ENCODE measurements at regions not wholly inside any gene's neighbourhood (a gene's known extent, or its start where the extent isn't known, plus 50 kb on each side); places are given as distances from the start of the nearest gene placed in this dataset.
"Not testable (repeated sequence)": the region's sequence is repeated elsewhere in the genome, so short reads cannot be mapped to it uniquely, and the experiment has no call there.

DNA sequence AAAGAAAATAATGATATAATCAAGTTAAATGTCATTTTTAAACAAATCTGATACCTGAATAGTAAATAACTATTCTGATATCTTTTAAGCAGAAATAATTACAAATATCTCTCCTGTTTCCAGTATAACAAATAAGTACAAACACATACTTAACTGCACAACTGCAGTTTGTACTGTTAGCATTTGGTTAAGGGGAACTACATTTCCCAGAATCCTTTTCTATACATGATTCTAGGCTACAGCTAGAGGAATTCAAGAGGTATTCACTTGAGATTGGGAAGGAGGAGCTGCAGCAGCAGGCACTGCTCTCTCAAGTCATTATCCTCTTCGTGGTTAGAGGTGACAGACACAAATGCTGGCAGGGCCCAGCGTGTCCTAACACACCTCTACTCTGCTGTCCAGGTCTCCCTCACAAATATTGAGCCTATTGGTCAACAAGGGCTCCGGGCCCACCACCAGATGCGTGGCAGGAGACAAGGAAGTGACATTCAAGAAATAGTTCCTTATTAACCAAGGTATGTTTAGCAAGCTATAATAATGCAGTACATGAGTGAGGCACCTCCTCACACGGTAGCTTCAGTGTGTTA, 255.1 kb upstream of the MKLN1 start:
- DNase-seq (ENCODE audit: low spot score) = no peak

GRCh38 chr7:131074043-131074442, 253.6 kb upstream of the MKLN1 start:
- no peak for DNase-seq (ENCODE audit: low spot score)

GRCh38 chr7:131074585-131074984, 253.1 kb upstream of the MKLN1 start:
- no peak for DNase-seq (ENCODE audit: low spot score)

GRCh38 chr7:131075406-131075805, 252.3 kb upstream of the MKLN1 start:
- no peak for DNase-seq (ENCODE audit: low spot score)

GRCh38 chr7:131076032-131076431, 251.6 kb upstream of the MKLN1 start:
- DNase-seq (ENCODE audit: low spot score) = no peak

DNA sequence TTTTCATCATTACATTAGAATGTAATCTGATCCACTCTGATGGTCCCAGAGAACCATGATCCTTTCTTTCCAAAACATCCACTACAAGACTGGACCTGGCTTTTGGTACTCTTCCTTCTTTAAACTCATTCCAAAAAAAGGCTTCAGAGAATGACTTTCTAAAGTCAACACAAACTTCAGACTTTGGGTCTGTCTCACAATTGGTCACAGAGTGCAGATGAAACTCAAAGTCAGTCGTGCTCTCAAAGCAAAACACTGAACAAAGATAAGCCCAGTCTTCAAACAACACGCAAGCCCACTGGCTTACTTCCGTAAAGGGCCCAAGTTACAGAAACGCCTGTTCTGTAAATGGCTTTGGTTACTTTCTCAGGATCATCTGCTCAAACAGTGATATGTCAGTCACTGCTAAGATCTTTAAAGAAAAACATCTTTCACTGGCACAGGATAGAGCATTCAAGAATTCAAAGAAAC, 250.9 kb upstream of the MKLN1 start:
- no peak for DNase-seq (ENCODE audit: low spot score)

- DNase-seq (ENCODE audit: low spot score) = no peak
Observed at GRCh38 chr7:131077735-131078134, 249.9 kb upstream of the MKLN1 start.

- no peak for DNase-seq (ENCODE audit: low spot score)
Observed at GRCh38 chr7:131080754-131081153, 246.9 kb upstream of the MKLN1 start.

DNA sequence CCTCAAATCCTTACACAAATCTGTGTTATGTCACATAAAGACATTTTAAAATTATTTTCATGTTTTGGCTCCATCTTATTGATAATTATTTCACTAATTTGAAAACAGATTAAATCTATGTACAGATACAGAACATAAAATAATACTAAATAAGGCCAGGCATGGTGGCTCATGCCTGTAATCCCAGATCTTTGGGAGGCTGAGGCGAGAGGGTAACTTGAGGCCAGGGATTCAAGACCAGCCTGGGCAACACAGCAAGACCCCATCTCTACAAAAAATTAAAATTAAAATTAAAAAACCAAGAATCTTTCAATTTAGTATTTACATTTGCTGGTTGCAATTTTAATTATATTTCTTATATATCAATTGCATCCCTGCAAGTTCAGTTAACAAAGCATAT, 246.4 kb upstream of the MKLN1 start:
- DNase-seq (ENCODE audit: low spot score) = no peak

DNA sequence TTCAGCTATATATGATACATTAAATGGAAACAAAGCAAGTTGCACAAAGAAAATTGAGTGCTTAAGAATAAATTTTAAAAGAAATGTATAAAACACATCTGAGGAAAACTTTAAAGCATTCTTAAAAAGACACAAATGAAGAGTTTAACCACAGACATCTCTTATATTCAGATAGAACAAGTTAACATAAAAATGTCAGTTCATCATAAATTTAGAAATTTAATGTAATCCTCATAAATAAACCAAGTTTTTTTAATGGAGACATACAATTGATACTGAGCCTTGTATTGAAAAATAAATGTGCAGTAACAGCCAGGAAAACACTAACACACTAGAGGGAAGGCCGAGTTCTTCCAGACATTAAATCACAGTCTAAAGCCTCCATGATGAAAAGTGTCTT, 243.9 kb upstream of the MKLN1 start:
- DNase-seq (ENCODE audit: low spot score) = no peak

DNA sequence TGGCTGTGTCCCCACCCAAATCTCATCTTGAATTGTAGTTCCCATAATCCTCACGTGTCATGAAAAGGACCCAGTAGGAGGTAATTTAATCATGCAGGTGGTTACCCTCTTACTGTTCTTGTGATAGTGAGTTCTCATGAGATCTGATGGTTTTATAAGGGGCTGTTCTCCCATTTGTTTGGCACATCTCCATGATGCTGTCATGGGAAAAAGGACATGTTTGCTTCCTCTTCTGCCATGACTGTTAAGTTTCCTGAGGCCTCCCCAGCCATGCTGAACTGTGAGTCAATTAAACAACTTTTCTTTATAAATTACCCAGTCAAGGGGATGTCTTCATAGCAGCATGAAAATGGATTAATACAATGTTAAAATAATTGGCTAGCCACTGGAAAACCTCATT, 243.3 kb upstream of the MKLN1 start:
- DNase-seq (ENCODE audit: low spot score) = not testable (repeated sequence)

GRCh38 chr7:131087756-131088658, 239.7 kb upstream of the MKLN1 start:
- DNase-seq (ENCODE audit: low spot score) = no peak

- no peak for DNase-seq (ENCODE audit: low spot score)
Observed at GRCh38 chr7:131090188-131090587, 237.5 kb upstream of the MKLN1 start.

- no peak for DNase-seq (ENCODE audit: low spot score)
Observed at GRCh38 chr7:131090886-131091692, 236.6 kb upstream of the MKLN1 start.

DNA sequence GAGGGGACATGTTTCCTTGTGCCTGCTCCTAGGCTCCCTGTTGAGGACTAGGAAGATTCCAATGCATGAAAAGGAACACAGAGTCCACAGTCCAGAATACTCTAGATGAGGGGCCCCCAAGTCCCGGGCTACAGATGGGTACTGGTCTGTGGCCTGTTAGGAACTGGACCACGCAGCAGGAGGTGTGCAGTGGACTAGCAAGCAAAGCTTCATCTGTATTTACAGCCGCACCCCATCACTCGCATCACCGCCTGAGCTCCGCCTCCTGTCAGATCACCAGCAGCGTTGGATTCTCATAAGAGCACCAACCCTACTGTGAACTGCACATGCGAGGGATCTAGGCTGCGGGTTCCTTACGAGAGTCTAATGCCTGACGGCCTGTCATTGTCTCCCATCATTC, 233.0 kb upstream of the MKLN1 start:
- no peak for DNase-seq (ENCODE audit: low spot score)

- DNase-seq (ENCODE audit: low spot score) = no peak
Observed at GRCh38 chr7:131095346-131095745, 232.3 kb upstream of the MKLN1 start.

GRCh38 chr7:131096267-131096927, 231.3 kb upstream of the MKLN1 start:
- DNase-seq (ENCODE audit: low spot score) = no peak

- no peak for DNase-seq (ENCODE audit: low spot score)
Observed at GRCh38 chr7:131097662-131098376, 229.9 kb upstream of the MKLN1 start.

DNA sequence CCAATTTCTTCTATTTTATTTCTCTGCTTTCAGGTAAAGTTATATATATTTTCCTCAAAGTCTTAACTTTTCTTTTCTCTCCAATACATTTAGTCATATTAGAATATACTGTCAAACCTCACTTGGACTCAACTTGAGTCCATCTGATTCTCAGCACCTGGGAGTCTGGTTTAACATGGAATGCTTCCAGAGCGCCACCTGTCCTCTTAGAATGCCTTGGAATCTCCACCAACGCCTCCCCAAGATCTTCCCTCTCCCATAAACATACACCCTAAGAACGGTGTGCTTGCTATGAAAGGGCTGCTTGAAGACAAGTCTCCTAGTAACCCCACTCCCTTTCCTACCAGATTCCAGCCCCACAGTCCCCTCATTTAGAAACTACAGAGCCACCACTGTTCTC, 229.1 kb upstream of the MKLN1 start:
- DNase-seq (ENCODE audit: low spot score) = no peak

DNA sequence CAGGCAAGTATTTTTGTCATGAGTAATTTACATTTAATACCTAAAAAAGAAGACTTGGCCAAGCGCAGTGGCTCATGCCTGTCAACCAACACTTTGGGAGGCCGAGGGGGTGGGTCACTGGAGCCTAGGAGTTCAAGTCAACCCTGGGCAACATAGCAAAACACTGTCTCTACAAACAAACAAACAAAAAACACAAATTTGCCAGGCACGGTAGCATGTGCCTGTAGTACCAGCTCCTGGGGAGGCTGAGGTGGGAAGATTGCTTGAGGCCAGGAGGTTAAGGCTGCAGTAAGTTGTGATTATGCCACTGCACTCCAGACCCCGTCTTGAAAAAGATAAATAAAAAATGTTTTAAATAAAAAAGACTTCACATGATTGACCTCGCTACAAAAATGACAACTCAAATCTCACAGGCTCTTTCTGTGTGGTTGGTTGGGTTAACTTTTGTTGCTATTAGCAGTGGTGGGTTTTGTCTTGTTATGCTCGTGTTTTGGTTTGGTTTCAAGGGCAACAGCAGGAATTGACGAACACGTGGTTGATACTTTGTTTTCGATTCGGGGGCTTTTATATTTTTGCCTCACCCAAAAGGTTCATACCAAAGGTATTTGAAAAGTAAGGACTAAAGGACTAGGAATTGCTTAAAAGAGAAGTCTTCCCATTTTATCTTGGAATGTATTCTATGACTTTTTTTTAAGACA, 227.2 kb upstream of the MKLN1 start:
- DNase-seq (ENCODE audit: low spot score) = no peak
